ENCODE measurements at regions not wholly inside any gene's neighbourhood (a gene's known extent, or its start where the extent isn't known, plus 50 kb on each side); places are given as distances from the start of the nearest gene placed in this dataset.
"Not testable (repeated sequence)": the region's sequence is repeated elsewhere in the genome, so short reads cannot be mapped to it uniquely, and the experiment has no call there.

DNA sequence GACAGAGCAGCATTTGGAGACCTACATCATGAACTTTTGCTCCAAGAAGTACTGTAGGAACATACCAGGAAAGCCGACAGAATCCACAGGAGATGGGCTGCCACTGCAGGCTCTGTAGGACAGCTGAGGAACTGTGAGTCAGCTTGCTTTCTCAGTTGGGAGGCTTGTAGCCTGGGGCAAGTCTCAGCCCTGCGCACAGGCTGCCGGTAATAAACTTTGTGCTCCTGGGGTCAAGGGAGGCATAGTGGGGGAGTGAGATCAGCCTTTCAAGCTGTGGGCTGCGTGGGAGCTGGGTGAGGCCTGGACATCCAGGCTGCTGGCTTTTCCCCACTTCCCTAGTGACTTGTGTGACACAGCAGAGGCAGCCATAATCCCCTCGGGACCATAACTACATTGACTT lies 718.0 kb upstream of the CDH10 start:
- DNase-seq = no peak

DNA sequence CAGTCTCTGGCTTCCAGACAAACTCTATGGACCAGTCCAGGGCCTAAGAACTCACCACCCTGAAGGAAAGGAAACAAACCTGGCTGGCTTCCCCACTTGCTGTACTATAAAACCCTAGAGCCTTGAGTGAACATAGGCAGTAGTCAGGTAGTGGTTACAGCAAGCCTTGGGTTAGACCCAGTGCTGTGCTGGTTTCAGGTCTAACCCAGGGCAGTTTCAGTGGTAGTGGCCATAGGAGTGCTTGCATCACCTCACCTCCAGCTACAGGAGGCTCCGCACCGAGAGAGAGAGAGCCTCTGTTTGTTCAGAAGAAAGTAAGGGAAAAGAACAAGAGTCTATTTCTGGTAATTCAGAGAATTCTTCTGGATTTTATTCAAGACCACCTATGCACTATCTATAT lies 714.1 kb upstream of the CDH10 start:
- no peak for DNase-seq

GRCh38 chr5:25357605-25358004 lies 712.8 kb upstream of the CDH10 start:
- DNase-seq = no peak

DNA sequence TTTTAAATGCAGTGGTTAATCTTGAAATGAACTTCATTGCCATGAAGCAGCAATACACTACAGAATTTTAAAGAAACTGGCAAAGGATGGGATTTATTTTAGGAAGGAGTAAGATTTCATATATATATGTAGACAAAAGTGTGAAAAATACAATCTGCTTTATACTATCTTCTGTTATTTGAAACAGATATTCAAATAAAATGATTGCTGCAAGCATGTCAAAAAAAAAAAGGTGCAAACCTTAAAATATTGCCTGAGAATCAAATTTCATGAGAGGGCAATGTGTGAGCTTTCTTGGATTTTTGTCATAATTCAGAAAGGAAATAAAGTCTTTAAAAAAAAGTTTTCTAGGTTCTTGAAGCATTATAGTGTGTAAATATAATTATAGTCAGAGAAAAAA lies 705.0 kb upstream of the CDH10 start:
- DNase-seq = no peak

DNA sequence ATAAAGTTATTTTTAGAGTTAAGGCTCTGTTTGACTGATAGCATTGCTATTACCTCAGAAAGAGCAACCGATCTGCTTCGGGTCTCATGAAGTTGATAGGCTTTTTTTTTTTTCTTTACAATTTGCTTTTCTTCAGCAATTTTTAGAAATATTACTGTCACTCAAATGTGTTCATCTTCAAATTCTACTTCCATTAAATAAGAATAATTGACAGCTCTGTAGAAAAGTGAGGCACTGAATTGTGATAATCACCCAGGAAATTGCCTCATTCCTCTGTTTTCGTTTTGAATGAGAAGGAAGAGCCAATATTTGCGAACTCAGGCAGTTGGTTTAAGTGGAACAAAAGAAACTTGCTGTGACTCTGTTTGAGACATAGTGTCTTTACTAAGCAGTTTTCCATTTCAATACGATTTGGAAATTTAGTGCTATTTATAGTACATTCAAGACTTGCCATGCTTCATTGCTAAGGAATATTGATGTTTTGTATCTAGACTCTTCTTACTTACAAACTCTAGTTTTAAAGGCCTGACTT lies 700.5 kb upstream of the CDH10 start:
- DNase-seq = no peak

DNA sequence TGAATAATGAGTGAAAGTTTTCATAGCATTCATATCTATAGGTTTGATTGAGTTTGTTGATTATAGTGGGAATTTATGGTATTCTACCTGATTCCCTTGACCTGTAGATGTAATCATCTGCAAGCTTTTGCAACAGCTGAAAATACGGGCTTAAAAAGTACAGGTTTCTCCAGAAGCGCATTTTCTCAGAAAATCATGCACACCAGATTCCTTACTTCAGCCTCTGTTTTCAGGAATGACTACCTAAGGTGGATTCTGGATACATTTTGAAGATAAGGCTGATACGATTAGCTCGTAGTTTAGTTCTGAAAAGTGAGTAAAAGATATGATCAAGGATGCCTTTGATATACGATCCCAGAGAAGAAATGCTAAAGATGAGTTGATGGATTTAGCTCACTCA lies 694.8 kb upstream of the CDH10 start:
- no peak for DNase-seq

DNA sequence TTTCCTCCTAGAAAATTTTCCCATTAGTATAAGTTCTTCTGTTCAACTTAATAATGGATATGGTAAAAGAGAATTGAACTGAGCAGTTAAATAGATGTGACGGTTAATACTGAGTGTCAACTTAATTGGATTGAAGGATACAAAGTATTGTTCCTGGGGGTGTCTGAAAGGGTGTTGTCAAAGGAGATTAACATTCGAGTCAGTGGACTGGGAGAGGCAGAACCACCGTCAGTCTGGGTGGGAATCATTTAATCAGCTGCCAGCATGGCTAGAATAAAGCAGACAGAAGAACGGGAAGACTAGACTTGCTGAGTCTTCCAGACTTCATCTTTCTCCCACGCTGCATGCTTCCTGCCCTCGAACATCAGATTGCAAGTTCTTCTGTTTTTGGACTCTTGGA lies 689.6 kb upstream of the CDH10 start:
- no peak for DNase-seq

DNA sequence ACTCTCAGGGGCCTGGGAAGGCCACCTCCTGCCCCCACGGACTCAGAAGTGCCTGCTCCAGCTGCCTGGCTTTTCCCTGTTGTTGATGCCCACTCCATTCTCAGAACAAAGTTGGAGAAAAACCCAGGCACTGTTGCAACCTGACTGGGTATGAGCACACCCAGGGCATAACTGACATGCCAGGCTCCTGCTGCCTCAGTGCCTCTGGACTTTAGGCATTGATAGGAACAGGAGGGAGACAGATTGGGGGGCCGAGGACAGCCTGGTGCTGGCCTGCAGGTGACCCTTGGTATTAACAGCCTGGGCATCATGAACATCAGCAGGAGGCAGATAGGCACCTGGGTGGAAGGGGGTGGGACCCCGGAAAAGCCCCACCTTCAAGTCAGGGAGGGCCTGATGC lies 685.9 kb upstream of the CDH10 start:
- no peak for DNase-seq

GRCh38 chr5:25327172-25327571 lies 682.4 kb upstream of the CDH10 start:
- no peak for DNase-seq

DNA sequence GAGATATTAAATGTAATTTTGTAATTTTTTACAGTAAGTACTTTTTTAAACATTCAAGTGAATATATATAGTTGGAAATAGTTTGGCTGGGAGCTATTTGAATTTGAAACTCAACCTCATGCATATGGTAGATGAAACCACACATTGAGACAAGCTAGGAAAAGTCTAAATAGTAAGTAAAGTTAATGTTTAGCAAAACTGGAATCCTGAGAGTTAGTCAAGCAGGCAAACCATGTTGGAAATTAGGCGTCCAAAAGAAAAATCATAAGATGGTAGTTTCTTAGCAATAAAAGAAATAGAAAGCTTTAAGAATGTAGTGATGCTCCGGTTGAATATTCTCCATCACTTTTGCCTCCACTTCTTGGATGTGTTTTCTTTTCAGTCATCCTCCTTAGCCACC lies 657.1 kb upstream of the CDH10 start:
- DNase-seq = no peak

- DNase-seq = no peak
Measured at GRCh38 chr5:25295067-25295466, 650.3 kb upstream of the CDH10 start.

- not testable (repeated sequence) for DNase-seq
Measured at GRCh38 chr5:25289766-25290165, 645.0 kb upstream of the CDH10 start.

DNA sequence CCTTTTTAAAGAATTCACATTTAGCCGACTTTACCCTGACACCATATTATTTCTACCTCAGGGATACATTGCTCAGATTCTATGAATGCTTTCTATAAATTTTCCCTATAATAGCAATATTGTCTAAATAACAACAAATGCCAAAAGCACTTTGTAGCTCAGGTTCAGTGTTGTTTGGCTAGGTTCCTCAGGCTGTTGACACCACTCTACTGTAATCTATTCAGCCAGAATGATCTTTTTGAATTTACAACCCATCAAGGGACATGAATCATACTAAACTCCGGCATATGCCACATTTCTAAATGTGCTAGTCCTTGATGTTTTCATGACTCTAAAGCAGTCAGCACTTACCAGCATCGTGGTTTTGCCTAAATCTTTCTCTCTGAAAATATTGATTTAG lies 641.5 kb upstream of the CDH10 start:
- no peak for DNase-seq

GRCh38 chr5:25285136-25285535 lies 640.4 kb upstream of the CDH10 start:
- DNase-seq = no peak

GRCh38 chr5:25263507-25263906 lies 618.7 kb upstream of the CDH10 start:
- DNase-seq = not testable (repeated sequence)

DNA sequence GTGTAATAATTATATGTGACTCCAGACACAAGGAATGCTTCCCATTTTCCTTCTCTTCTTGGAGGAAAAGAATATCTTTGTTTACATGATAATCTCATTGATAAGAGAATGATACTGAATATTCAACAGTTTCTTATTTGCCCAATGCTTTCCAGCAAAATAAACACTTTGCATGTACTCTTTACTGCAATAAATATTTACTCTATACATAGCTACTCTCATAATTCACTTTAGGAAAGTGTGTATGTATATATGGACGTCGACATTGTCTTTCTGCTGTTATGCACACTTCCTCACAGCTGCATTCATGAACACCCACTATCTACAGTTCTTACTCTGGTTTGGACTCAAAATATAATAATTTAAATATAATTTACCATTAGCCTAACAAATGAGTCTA lies 617.4 kb upstream of the CDH10 start:
- no peak for DNase-seq

GRCh38 chr5:25255128-25255527 lies 610.4 kb upstream of the CDH10 start:
- DNase-seq = no peak

GRCh38 chr5:25241981-25242380 lies 597.2 kb upstream of the CDH10 start:
- no peak for DNase-seq

DNA sequence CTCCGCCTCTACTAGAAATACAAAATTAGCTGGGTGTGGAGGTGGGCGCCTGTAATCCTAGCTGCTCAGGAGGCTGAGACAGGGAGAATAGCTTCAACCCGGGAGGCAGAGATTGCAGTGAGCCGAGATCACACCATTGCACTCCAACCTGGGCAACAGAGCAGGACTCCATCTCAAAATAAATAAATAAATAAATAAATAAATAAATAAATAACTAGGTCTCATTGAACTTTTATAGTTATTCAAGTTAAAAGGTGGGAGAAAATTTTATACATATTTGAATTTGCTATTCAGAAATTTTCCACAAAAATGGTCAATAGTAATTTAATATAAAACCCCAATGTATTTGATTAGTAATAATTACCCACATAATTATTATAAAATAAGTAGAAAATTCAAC lies 593.9 kb upstream of the CDH10 start:
- DNase-seq = not testable (repeated sequence)

DNA sequence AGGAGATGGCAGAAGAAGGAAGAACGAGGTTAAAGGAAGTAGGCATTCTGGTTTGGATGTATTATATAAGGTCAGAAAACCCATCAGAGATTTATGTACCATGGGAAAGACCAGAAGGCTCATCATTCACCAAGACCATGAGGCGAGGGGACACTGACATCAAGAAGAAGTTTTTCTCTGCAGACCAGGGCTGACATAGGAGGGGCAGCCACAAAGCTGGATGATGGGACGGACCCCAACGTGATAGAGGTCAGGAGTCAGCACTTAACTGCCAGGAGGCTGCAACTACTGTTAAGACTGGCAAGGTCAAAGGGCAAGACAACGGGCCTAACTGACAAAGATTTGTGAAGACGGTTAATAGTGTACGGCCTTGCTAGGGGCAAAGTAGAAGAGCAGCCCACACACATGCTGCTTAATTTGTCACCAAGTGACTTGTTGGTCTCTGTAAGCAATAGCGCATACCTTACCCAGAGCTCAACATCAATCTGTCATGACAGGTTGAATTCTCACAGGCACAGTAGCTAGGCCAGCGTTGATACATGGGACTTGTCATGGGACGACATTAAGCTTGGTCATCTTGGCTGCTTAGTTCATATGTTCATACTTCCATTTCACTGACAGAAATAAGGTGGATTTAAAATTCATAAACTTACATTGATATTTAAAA lies 579.7 kb upstream of the CDH10 start:
- no peak for DNase-seq

- DNase-seq = not testable (repeated sequence)
Measured at GRCh38 chr5:25199902-25200301, 555.1 kb upstream of the CDH10 start.

DNA sequence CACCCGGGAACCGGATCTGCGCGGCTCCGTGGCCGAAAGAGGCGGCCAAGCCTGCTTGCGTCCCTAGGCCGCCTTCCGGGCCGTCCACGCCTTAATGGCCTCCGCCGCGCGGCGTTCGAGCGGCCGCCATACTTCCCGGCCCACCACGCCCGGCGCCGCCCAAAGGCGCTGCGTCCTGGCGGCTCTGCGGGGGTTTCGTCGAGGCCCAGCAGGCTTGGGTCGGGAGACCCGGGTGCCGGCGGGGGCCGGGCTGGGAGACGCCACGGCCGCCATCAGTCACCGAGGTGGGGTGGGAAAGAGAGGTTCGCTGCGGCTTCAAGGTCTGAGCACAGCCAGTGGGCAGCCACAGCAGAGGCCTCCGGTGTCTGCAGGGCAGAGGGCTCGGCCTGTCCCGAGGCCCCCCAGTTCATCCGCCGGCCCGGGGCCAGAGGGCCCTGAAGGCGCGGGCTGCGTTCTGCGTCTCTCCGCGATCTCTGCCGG lies 545.8 kb upstream of the CDH10 start:
- no peak for DNase-seq

DNA sequence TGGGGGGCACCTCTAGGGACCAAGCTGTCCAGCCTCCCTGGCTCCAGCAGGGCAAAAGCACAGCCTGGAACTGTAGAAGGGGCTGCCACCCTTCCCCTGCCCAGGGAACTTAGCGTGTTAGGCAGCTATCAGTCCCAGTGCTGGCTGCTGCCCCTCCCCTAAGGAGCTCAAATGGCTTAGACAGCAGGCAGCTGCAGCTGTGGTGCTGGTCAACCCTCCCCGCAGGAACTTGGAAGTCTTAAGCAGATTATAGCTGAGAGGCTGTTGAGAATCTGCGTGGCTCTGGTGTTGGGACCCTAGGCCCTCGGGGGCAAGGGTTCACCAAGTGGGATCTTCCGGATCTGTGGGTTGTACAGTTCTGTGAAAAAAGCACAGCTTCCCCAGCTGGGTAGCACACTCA lies 536.5 kb upstream of the CDH10 start:
- DNase-seq = no peak

- not testable (repeated sequence) for DNase-seq
Measured at GRCh38 chr5:25162616-25163015, 517.8 kb upstream of the CDH10 start.

DNA sequence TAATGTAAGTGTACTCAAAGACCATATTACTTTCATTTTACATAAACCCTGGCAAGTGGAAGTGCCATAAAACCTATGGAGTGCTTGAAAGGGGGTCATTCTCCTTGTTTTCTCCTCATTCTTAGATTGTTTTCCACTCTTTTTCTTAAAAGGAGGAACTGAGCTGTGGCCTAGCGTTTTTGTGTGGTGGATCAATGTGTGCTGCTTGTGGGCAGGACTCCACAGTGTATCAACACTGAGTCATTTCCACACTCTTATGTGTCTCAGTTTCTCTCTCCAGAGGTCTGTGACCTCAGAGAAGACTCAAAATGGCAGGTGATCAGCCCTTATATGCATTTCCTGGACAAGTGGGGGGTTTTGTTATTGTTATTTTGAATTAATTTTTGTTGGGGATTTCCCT lies 516.1 kb upstream of the CDH10 start:
- DNase-seq = no peak

All from NCI-H2107 (cell line).